Loucy (cell line): ENCODE measurements at regions not wholly inside any gene's neighbourhood (a gene's known extent, or its start where the extent isn't known, plus 50 kb on each side); places are given as distances from the start of the nearest gene placed in this dataset.

Source experiments
- H2AFZ ChIP-seq: fragments of 200-600 bp; sonication (generic); 2 replicates; pipeline ENCODE4 v1.6.0; 2016; ENCODE audit warnings: antibody characterized with exemption, mild to moderate bottlenecking, low read length, moderate library complexity
- H3F3A ChIP-seq: fragments of 200-600 bp; 2 replicates; pipeline ENCODE4 v1.6.0; 2016; ENCODE audit warnings: antibody characterized with exemption, low read depth, mild to moderate bottlenecking
- H3K27me3 ChIP-seq: fragments of 200-600 bp; sonication (generic); 2 replicates; pipeline ENCODE4 v1.6.1; 2014; ENCODE audit warnings: low read length, mild to moderate bottlenecking; ENCODE audit not compliant: insufficient read depth, poor library complexity, severe bottlenecking
- H3K36me3 ChIP-seq: fragments of 200-600 bp; sonication (generic); 2 replicates; pipeline ENCODE4 v1.6.1; 2016; ENCODE audit warnings: low read length; ENCODE audit not compliant: insufficient read depth
- H3K4me1 ChIP-seq: fragments of 200-600 bp; sonication (generic); 2 replicates; pipeline ENCODE4 v1.5.1; 2014; ENCODE audit warnings: low read length, mild to moderate bottlenecking; ENCODE audit not compliant: insufficient read depth, poor library complexity, severe bottlenecking
- H3K4me2 ChIP-seq: fragments of 200-600 bp; sonication (generic); 2 replicates; pipeline ENCODE4 v1.6.0; 2014; ENCODE audit warnings: antibody characterized with exemption, low read length, low read depth, mild to moderate bottlenecking; ENCODE audit not compliant: poor library complexity, severe bottlenecking
- H3K4me3 ChIP-seq: fragments of 200-600 bp; sonication (generic); 2 replicates; pipeline ENCODE4 v1.5.1; 2014; ENCODE audit warnings: low read length, mild to moderate bottlenecking, mixed read lengths; ENCODE audit not compliant: poor library complexity, severe bottlenecking
- H3K79me2 ChIP-seq: fragments of 200-600 bp; sonication (generic); 2 replicates; pipeline ENCODE4 v1.6.1; 2014; ENCODE audit warnings: low read length; ENCODE audit not compliant: insufficient read depth
- H3K9ac ChIP-seq: fragments of 200-600 bp; sonication (generic); 2 replicates; pipeline ENCODE4 v1.6.0; 2014; ENCODE audit warnings: mild to moderate bottlenecking, low read depth, low read length, moderate library complexity; ENCODE audit not compliant: poor library complexity, severe bottlenecking
- H3K9me2 ChIP-seq: fragments of 200-600 bp; sonication (generic); replicated peaks from 2 replicates; pipeline ENCODE4 v1.6.1; 2016; ENCODE audit warnings: low read depth, low read length, mixed read lengths
- H3K9me3 ChIP-seq: fragments of 200-600 bp; sonication (generic); 2 replicates; pipeline ENCODE4 v1.6.1; 2014; ENCODE audit warnings: mild to moderate bottlenecking, antibody characterized with exemption, low read length, low read depth; ENCODE audit not compliant: insufficient read depth
- H4K20me1 ChIP-seq: fragments of 200-600 bp; sonication (generic); 2 replicates; pipeline ENCODE4 v1.6.0; 2014; ENCODE audit warnings: antibody characterized with exemption, low read length, mild to moderate bottlenecking; ENCODE audit not compliant: insufficient read depth, poor library complexity, severe bottlenecking
- CTCF ChIP-seq: fragments of 200-600 bp; sonication (generic); conservative IDR thresholded peaks from 2 replicates; pipeline ENCODE4 v1.5.1; 2014; ENCODE audit warnings: mild to moderate bottlenecking, antibody characterized with exemption, low read length
- EZH2phosphoT487 ChIP-seq: fragments of 200-600 bp; IDR thresholded peaks from 2 replicates; pipeline ENCODE4 v1.6.1; 2018; ENCODE audit warnings: antibody characterized with exemption, mild to moderate bottlenecking, moderate library complexity, borderline replicate concordance

GRCh38 chr3:105315144-105315543, 51.6 kb upstream of the ALCAM start:
- Histone ChIP-seq H3K9me3 (no peaks in the 10 kb centered on the region), H3F3A (no peaks in the 10 kb centered on the region), H3K4me2 (no peak overlapping the region), H3K9ac (no peak overlapping the region), H3K27me3 (no peaks in the 10 kb centered on the region), H3K9me2 (no peaks in the 10 kb centered on the region), H3K79me2 (no peaks in the 10 kb centered on the region), H2AFZ (no peak overlapping the region), H3K4me1 (no peaks in the 10 kb centered on the region), H4K20me1 (no peaks in the 10 kb centered on the region), H3K36me3 (no peaks in the 10 kb centered on the region), H3K4me3 (no peak overlapping the region)
- TF ChIP-seq CTCF = no peak
- no peak for TF ChIP-seq EZH2phosphoT487

GRCh38 chr3:105315815-105316214, 50.9 kb upstream of the ALCAM start:
- Histone ChIP-seq H3K9ac (no peak overlapping the region), H3F3A (no peaks in the 10 kb centered on the region), H3K4me2 (no peak overlapping the region), H3K4me1 (no peaks in the 10 kb centered on the region), H3K27me3 (no peaks in the 10 kb centered on the region), H3K36me3 (no peaks in the 10 kb centered on the region), H4K20me1 (no peaks in the 10 kb centered on the region), H3K4me3 (no peak overlapping the region), H3K9me3 (no peaks in the 10 kb centered on the region), H2AFZ (no peak overlapping the region), H3K9me2 (no peaks in the 10 kb centered on the region), H3K79me2 (no peaks in the 10 kb centered on the region)
- no peak for TF ChIP-seq EZH2phosphoT487
- TF ChIP-seq CTCF = no peak

GRCh38 chr3:105316331-105316730, 50.4 kb upstream of the ALCAM start:
- Histone ChIP-seq H2AFZ (no peak overlapping the region), H3K36me3 (no peaks in the 10 kb centered on the region)

More at GRCh38 chr3:105316331-105316730, 50.4 kb upstream of the ALCAM start:
- Histone ChIP-seq H3K9me3 (no peaks in the 10 kb centered on the region), H4K20me1 (no peaks in the 10 kb centered on the region), H3K79me2 (no peaks in the 10 kb centered on the region), H3K4me2 (no peak overlapping the region), H3K4me3 (no peak overlapping the region), H3K27me3 (no peaks in the 10 kb centered on the region), H3K9me2 (no peaks in the 10 kb centered on the region), H3K9ac (no peak overlapping the region), H3K4me1 (no peaks in the 10 kb centered on the region), H3F3A (no peaks in the 10 kb centered on the region)
- TF ChIP-seq EZH2phosphoT487 (no peak), CTCF (no peak)
